Mesendoderm (in vitro differentiated cells): ENCODE measurements at regions not wholly inside any gene's neighbourhood (a gene's known extent, or its start where the extent isn't known, plus 50 kb on each side); places are given as distances from the start of the nearest gene placed in this dataset.

Experiments used
- DNase-seq: peaks from one replicate; pipeline ENCODE4 v3.0.0; 2013
- H2AK5ac ChIP-seq: 2 replicates; pipeline ENCODE4 v1.6.1; 2013; ENCODE audit warnings: low read length, inconsistent platforms
- H2BK120ac ChIP-seq: 2 replicates; pipeline ENCODE4 v1.6.1; 2013; ENCODE audit warnings: low read depth, mild to moderate bottlenecking, low read length, moderate library complexity, mixed read lengths
- H2BK15ac ChIP-seq: replicated peaks from 2 replicates; pipeline ENCODE4 v1.6.1; 2013; ENCODE audit warnings: low read depth, mild to moderate bottlenecking, moderate library complexity
- H2BK5ac ChIP-seq: 2 replicates; pipeline ENCODE4 v1.6.1; 2013; ENCODE audit warnings: low read length, inconsistent platforms
- H3K18ac ChIP-seq: 2 replicates; pipeline ENCODE4 v1.6.1; 2013; ENCODE audit warnings: mild to moderate bottlenecking, low read length, mixed read lengths
- H3K23ac ChIP-seq: one replicate; pipeline ENCODE4 v1.6.1; 2013; ENCODE audit warnings: low read length
- H3K27ac ChIP-seq: 2 replicates; pipeline ENCODE4 v1.5.1; 2013; ENCODE audit warnings: low read depth, mild to moderate bottlenecking, inconsistent platforms, low read length, moderate library complexity
- H3K27me3 ChIP-seq: 2 replicates; pipeline ENCODE4 v1.6.1; 2013; ENCODE audit warnings: low read length, control low read depth, mild to moderate bottlenecking, inconsistent platforms; ENCODE audit not compliant: insufficient read depth, poor library complexity
- H3K36me3 ChIP-seq: 2 replicates; pipeline ENCODE4 v1.6.1; 2013; ENCODE audit warnings: low read length, inconsistent platforms; ENCODE audit not compliant: control insufficient read depth, insufficient read depth
- H3K4ac ChIP-seq: one replicate; pipeline ENCODE4 v1.6.1; 2013; ENCODE audit warnings: low read depth, mild to moderate bottlenecking, low read length, moderate library complexity
- H3K4me1 ChIP-seq: 2 replicates; pipeline ENCODE4 v1.6.1; 2013; ENCODE audit warnings: low read depth, low read length, inconsistent platforms; ENCODE audit not compliant: control insufficient read depth
- H3K4me2 ChIP-seq: 2 replicates; pipeline ENCODE4 v1.6.1; 2013; ENCODE audit warnings: low read length
- H3K4me3 ChIP-seq: 2 replicates; pipeline ENCODE4 v1.5.1; 2013; ENCODE audit warnings: mild to moderate bottlenecking, low read length
- H3K56ac ChIP-seq: one replicate; pipeline ENCODE4 v1.6.1; 2013; ENCODE audit warnings: low read length
- H3K79me1 ChIP-seq: 2 replicates; pipeline ENCODE4 v1.6.1; 2013; ENCODE audit warnings: low read length, inconsistent platforms
- H3K79me2 ChIP-seq: 2 replicates; pipeline ENCODE4 v1.6.1; 2013; ENCODE audit warnings: mild to moderate bottlenecking, low read length; ENCODE audit not compliant: control insufficient read depth, insufficient read depth
- H3K9ac ChIP-seq: 2 replicates; pipeline ENCODE4 v1.6.1; 2013; ENCODE audit warnings: low read length, inconsistent platforms
- H4K5ac ChIP-seq: one replicate; pipeline ENCODE4 v1.6.1; 2013; ENCODE audit warnings: low read length
- H4K8ac ChIP-seq: one replicate; pipeline ENCODE4 v1.6.1; 2013; ENCODE audit warnings: low read depth, mild to moderate bottlenecking, control low read depth, low read length, moderate library complexity
- WGBS: extraction: QIAGEN DNeasy Blood & Tissue Kit; methylation state at CpG from one replicate; pipeline ENCODE4 v1.1.7; 2013; ENCODE audit warnings: low lambda C conversion rate, missing lambda C conversion rate; ENCODE audit not compliant: insufficient coverage; ENCODE audit errors: extremely low coverage; 5-methylcytosine and 5-hydroxymethylcytosine counted together

GRCh38 chr18:53610957-53611356 is 613.5 kb downstream of the MBD2 start:
- Histone ChIP-seq H3K79me1 (no peaks in the 10 kb centered on the region), H3K18ac (no peak overlapping the region), H3K56ac (no peak overlapping the region), H3K9ac (no peak overlapping the region), H2BK5ac (no peak overlapping the region), H2AK5ac (no peak overlapping the region), H3K79me2 (no peaks in the 10 kb centered on the region), H4K8ac (no peak overlapping the region), H3K4me1 (no peaks in the 10 kb centered on the region), H3K36me3 (no peaks in the 10 kb centered on the region), H3K27ac (no peak overlapping the region), H4K5ac (no peak overlapping the region), H3K23ac (no peak overlapping the region), H3K4me2 (no peak overlapping the region), H3K4me3 (no peak overlapping the region), H3K4ac (no peak overlapping the region), H2BK15ac (no peak overlapping the region), H3K27me3 (no peaks in the 10 kb centered on the region), H2BK120ac (no peak overlapping the region)
- DNase-seq, result no peak
- WGBS, result no CpG with 5 or more reads among the region's 1 CpG

GRCh38 chr18:53606792-53607191 is 617.7 kb downstream of the MBD2 start:
- no peak overlapping the region for H3K9ac ChIP-seq
- H3K27ac ChIP-seq, result no peak overlapping the region
- no peak overlapping the region for H3K56ac ChIP-seq
- no peaks in the 10 kb centered on the region for H3K4me1 ChIP-seq
- H4K5ac ChIP-seq, result no peak overlapping the region
- H4K8ac ChIP-seq, result no peak overlapping the region
- no peak for DNase-seq
- no peaks in the 10 kb centered on the region for H3K79me1 ChIP-seq
- no peaks in the 10 kb centered on the region for H3K79me2 ChIP-seq
- H3K4me3 ChIP-seq, result no peak overlapping the region
- H3K18ac ChIP-seq, result no peak overlapping the region
- no peak overlapping the region for H3K4ac ChIP-seq
- no peaks in the 10 kb centered on the region for H3K36me3 ChIP-seq
- no peak overlapping the region for H3K23ac ChIP-seq
- H3K4me2 ChIP-seq, result no peak overlapping the region
- no peak overlapping the region for H2BK120ac ChIP-seq
- no peak overlapping the region for H2AK5ac ChIP-seq
- no peaks in the 10 kb centered on the region for H3K27me3 ChIP-seq
- H2BK5ac ChIP-seq, result no peak overlapping the region
- no peak overlapping the region for H2BK15ac ChIP-seq

DNA sequence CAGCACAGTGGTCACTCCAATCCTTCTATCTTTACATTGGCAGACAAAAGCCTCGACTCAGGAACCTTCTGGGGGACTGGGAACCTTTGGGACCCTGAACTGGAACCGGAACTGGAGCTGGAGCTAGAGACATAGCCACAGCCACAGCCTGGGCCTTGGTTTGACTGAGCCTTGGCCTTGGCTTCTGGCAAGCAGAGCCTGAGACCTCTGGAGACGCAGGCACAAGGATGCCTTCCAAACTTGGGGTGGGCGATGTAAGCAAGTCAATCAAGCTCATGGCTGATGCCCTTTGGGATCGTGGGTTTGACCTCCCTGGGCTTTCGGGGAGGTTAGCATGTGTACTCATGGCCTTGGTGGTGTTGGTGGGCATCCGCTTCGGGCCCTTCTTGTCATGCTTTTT is 619.3 kb downstream of the MBD2 start:
- H3K23ac ChIP-seq, result no peak overlapping the region
- H3K56ac ChIP-seq, result no peak overlapping the region
- H3K79me1 ChIP-seq, result no peaks in the 10 kb centered on the region
- H3K9ac ChIP-seq, result no peak overlapping the region
- H3K4me3 ChIP-seq, result no peak overlapping the region
- H3K4ac ChIP-seq, result no peak overlapping the region
- no peaks in the 10 kb centered on the region for H3K79me2 ChIP-seq
- no peaks in the 10 kb centered on the region for H3K36me3 ChIP-seq
- H2BK5ac ChIP-seq, result no peak overlapping the region
- no peak overlapping the region for H2BK15ac ChIP-seq
- no CpG with 5 or more reads among the region's 8 CpGs for WGBS
- no peak overlapping the region for H3K27ac ChIP-seq
- no peak for DNase-seq
- H4K5ac ChIP-seq, result no peak overlapping the region
- H2BK120ac ChIP-seq, result no peak overlapping the region
- no peak overlapping the region for H4K8ac ChIP-seq
- no peak overlapping the region for H3K4me2 ChIP-seq
- no peaks in the 10 kb centered on the region for H3K27me3 ChIP-seq
- no peak overlapping the region for H2AK5ac ChIP-seq
- no peak overlapping the region for H3K18ac ChIP-seq
- H3K4me1 ChIP-seq, result no peaks in the 10 kb centered on the region

- Histone ChIP-seq H3K27ac (no peak overlapping the region), H2AK5ac (no peak overlapping the region), H3K4me2 (no peak overlapping the region), H2BK120ac (no peak overlapping the region), H3K56ac (no peak overlapping the region), H3K79me2 (no peaks in the 10 kb centered on the region), H3K27me3 (no peaks in the 10 kb centered on the region), H3K9ac (no peak overlapping the region), H4K5ac (no peak overlapping the region), H3K4ac (no peak overlapping the region), H3K79me1 (no peaks in the 10 kb centered on the region), H2BK15ac (no peak overlapping the region), H3K23ac (no peak overlapping the region), H3K4me1 (no peaks in the 10 kb centered on the region), H3K4me3 (no peak overlapping the region), H2BK5ac (no peak overlapping the region), H3K18ac (no peak overlapping the region), H3K36me3 (no peaks in the 10 kb centered on the region), H4K8ac (no peak overlapping the region)
- DNase-seq, result no peak
- WGBS, result no CpG with 5 or more reads among the region's 1 CpG
These were observed 621.2 kb downstream of the MBD2 start for GRCh38 chr18:53603276-53603675.

DNA sequence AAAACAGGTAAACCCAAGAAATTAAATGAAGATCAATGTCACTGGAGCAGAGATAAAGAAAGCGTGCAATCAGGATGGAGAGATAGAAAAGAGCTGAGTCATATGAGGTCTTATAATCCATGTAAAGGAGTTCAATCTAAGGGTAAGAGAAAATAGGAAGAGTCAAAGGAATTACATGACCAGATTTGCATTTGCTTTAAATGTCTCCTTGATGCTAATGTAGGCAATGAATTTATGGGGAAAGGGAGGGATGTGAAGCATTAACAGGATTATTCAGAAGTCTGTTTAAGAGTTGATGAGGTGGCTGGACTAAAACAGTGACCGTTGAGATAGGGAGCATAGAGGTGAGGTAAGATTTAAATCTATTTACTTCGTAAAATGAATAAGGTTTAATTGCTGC is 623.1 kb downstream of the MBD2 start:
- no peak overlapping the region for H2BK5ac ChIP-seq
- no peak for DNase-seq
- no peak overlapping the region for H3K18ac ChIP-seq
- H3K36me3 ChIP-seq, result no peaks in the 10 kb centered on the region
- no peak overlapping the region for H3K27ac ChIP-seq
- H4K8ac ChIP-seq, result no peak overlapping the region
- no peak overlapping the region for H3K9ac ChIP-seq
- no peak overlapping the region for H2AK5ac ChIP-seq
- no peak overlapping the region for H2BK15ac ChIP-seq
- H3K79me1 ChIP-seq, result no peaks in the 10 kb centered on the region
- H3K4ac ChIP-seq, result no peak overlapping the region
- no peaks in the 10 kb centered on the region for H3K79me2 ChIP-seq
- H3K56ac ChIP-seq, result no peak overlapping the region
- H2BK120ac ChIP-seq, result no peak overlapping the region
- no peaks in the 10 kb centered on the region for H3K4me1 ChIP-seq
- no CpG with 5 or more reads among the region's 3 CpGs for WGBS
- no peak overlapping the region for H4K5ac ChIP-seq
- H3K23ac ChIP-seq, result no peak overlapping the region
- no peak overlapping the region for H3K4me3 ChIP-seq
- H3K4me2 ChIP-seq, result no peak overlapping the region
- no peaks in the 10 kb centered on the region for H3K27me3 ChIP-seq

- Histone ChIP-seq H3K23ac (no peak overlapping the region), H3K79me1 (no peaks in the 10 kb centered on the region), H3K18ac (no peak overlapping the region), H3K9ac (no peak overlapping the region), H3K56ac (no peak overlapping the region), H3K27me3 (no peaks in the 10 kb centered on the region), H3K4me1 (no peaks in the 10 kb centered on the region), H4K5ac (no peak overlapping the region), H3K27ac (no peak overlapping the region), H2BK120ac (no peak overlapping the region), H4K8ac (no peak overlapping the region), H3K4me2 (no peak overlapping the region), H3K4me3 (no peak overlapping the region), H2BK15ac (no peak overlapping the region), H3K36me3 (no peaks in the 10 kb centered on the region), H2AK5ac (no peak overlapping the region), H3K4ac (no peak overlapping the region), H3K79me2 (no peaks in the 10 kb centered on the region), H2BK5ac (no peak overlapping the region)
- WGBS, result no CpG with 5 or more reads among the region's 4 CpGs
- no peak for DNase-seq
These were observed 637.5 kb downstream of the MBD2 start for GRCh38 chr18:53586923-53587322.
